ENCODE measurements at regions not wholly inside any gene's neighbourhood (a gene's known extent, or its start where the extent isn't known, plus 50 kb on each side); places are given as distances from the start of the nearest gene placed in this dataset.
"Not testable (repeated sequence)": the region's sequence is repeated elsewhere in the genome, so short reads cannot be mapped to it uniquely, and the experiment has no call there.

- DNase-seq, result no peak
Measured at GRCh38 chr17:54524501-54524900, 376.2 kb upstream of the TOM1L1 start.

- no peak for DNase-seq
Measured at GRCh38 chr17:54527941-54528340, 372.7 kb upstream of the TOM1L1 start.

GRCh38 chr17:54530398-54530797 is 370.3 kb upstream of the TOM1L1 start:
- DNase-seq, result no peak

- DNase-seq, result no peak
Measured at GRCh38 chr17:54536306-54536705, 364.3 kb upstream of the TOM1L1 start.

- no peak for DNase-seq
Measured at GRCh38 chr17:54537656-54538055, 363.0 kb upstream of the TOM1L1 start.

GRCh38 chr17:54544249-54544648 is 356.4 kb upstream of the TOM1L1 start:
- no peak for DNase-seq

- no peak for DNase-seq
Measured at GRCh38 chr17:54559883-54560282, 340.8 kb upstream of the TOM1L1 start.

GRCh38 chr17:54608634-54609155 is 292.0 kb upstream of the TOM1L1 start:
- no peak for DNase-seq

GRCh38 chr17:54620399-54620978 is 280.2 kb upstream of the TOM1L1 start:
- DNase-seq, result no peak

- no peak for DNase-seq
Measured at GRCh38 chr17:54623746-54624145, 276.9 kb upstream of the TOM1L1 start.

- no peak for DNase-seq
Measured at GRCh38 chr17:54626146-54626703, 274.4 kb upstream of the TOM1L1 start.

GRCh38 chr17:54639426-54639825 is 261.2 kb upstream of the TOM1L1 start:
- DNase-seq, result not testable (repeated sequence)

GRCh38 chr17:54662978-54663876 is 237.4 kb upstream of the TOM1L1 start:
- DNase-seq, result no peak

GRCh38 chr17:54666559-54666958 is 234.1 kb upstream of the TOM1L1 start:
- DNase-seq, result no peak

GRCh38 chr17:54678158-54678557 is 222.5 kb upstream of the TOM1L1 start:
- DNase-seq, result no peak

- no peak for DNase-seq
Measured at GRCh38 chr17:54680410-54680809, 220.2 kb upstream of the TOM1L1 start.

- peak; percentile 11 for DNase-seq
Measured at GRCh38 chr17:54694287-54694887, 206.3 kb upstream of the TOM1L1 start.

GRCh38 chr17:54712798-54713197 is 187.9 kb upstream of the TOM1L1 start:
- not testable (repeated sequence) for DNase-seq

GRCh38 chr17:54718286-54718685 is 182.4 kb upstream of the TOM1L1 start:
- no peak for DNase-seq

GRCh38 chr17:54727624-54728023 is 173.0 kb upstream of the TOM1L1 start:
- no peak for DNase-seq

GRCh38 chr17:54736573-54736972 is 164.1 kb upstream of the TOM1L1 start:
- DNase-seq, result no peak

GRCh38 chr17:54738496-54738895 is 162.2 kb upstream of the TOM1L1 start:
- no peak for DNase-seq

- DNase-seq, result no peak
Measured at GRCh38 chr17:54744750-54745149, 155.9 kb upstream of the TOM1L1 start.

All from NCI-H1694 treated with DMSO at 0.1 percent for 48 hours (cell line).